KMS-11 (cell line): ENCODE measurements at regions not wholly inside any gene's neighbourhood (a gene's known extent, or its start where the extent isn't known, plus 50 kb on each side); places are given as distances from the start of the nearest gene placed in this dataset.

Experiments used
- H2AFZ ChIP-seq: fragments of 200-600 bp; sonication (generic); 2 replicates; pipeline ENCODE4 v1.6.1; 2016; ENCODE audit warnings: antibody characterized with exemption, mixed run types, low read depth
- H3K27ac ChIP-seq: fragments of 200-600 bp; sonication (generic); 2 replicates; pipeline ENCODE4 v1.6.1; 2016; ENCODE audit warnings: mild to moderate bottlenecking, mixed run types
- H3K27me3 ChIP-seq: fragments of 200-600 bp; sonication (generic); 2 replicates; pipeline ENCODE4 v1.6.1; 2017; ENCODE audit warnings: mild to moderate bottlenecking, low read depth, mixed run types, moderate library complexity; ENCODE audit not compliant: insufficient read depth
- H3K36me3 ChIP-seq: fragments of 200-600 bp; sonication (generic); 2 replicates; pipeline ENCODE4 v1.6.1; 2017; ENCODE audit warnings: mild to moderate bottlenecking, mixed run types; ENCODE audit not compliant: insufficient read depth
- H3K4me1 ChIP-seq: fragments of 200-600 bp; sonication (generic); 2 replicates; pipeline ENCODE4 v1.6.1; 2016; ENCODE audit warnings: mild to moderate bottlenecking, low read depth, mixed run types; ENCODE audit not compliant: poor library complexity, severe bottlenecking
- H3K4me2 ChIP-seq: fragments of 200-600 bp; sonication (generic); 2 replicates; pipeline ENCODE4 v1.7.0; 2016; ENCODE audit warnings: mild to moderate bottlenecking, mixed run types
- H3K4me3 ChIP-seq: fragments of 200-600 bp; sonication (generic); IDR thresholded peaks from 2 replicates; pipeline ENCODE4 v1.6.1; 2017; ENCODE audit warnings: low read depth, low read length, mixed read lengths; ENCODE audit not compliant: insufficient read depth
- H3K79me2 ChIP-seq: fragments of 200-600 bp; sonication (generic); 2 replicates; pipeline ENCODE4 v1.6.1; 2016; ENCODE audit warnings: low read depth, mixed run types; ENCODE audit not compliant: insufficient read depth
- H3K9ac ChIP-seq: fragments of 200-600 bp; sonication (generic); 2 replicates; pipeline ENCODE4 v1.6.1; 2016; ENCODE audit warnings: mild to moderate bottlenecking, mixed run types
- H4K20me1 ChIP-seq: fragments of 200-600 bp; sonication (generic); 2 replicates; pipeline ENCODE4 v1.6.1; 2016; ENCODE audit warnings: mild to moderate bottlenecking, mixed run types; ENCODE audit not compliant: insufficient read depth
- CTCF ChIP-seq: fragments of 200-600 bp; sonication (generic); conservative IDR thresholded peaks from 2 replicates; pipeline ENCODE4 v1.6.1; 2017; ENCODE audit warnings: low read depth, mild to moderate bottlenecking, antibody characterized with exemption, low read length, moderate library complexity, mixed read lengths

GRCh38 chr5:165139721-165140120, 1634.3 kb downstream of the MAT2B start:
- no peak overlapping the region for H3K9ac ChIP-seq
- no peak overlapping the region for H3K4me2 ChIP-seq
- H3K4me3 ChIP-seq, result no peak overlapping the region
- H2AFZ ChIP-seq, result no peak overlapping the region
- H3K27ac ChIP-seq, result no peak overlapping the region
- no peak for TF ChIP-seq CTCF
- no peaks in the 10 kb centered on the region for H3K27me3 ChIP-seq
- H3K79me2 ChIP-seq, result no peaks in the 10 kb centered on the region
- H3K4me1 ChIP-seq, result no peaks in the 10 kb centered on the region
- no peaks in the 10 kb centered on the region for H3K36me3 ChIP-seq
- no peaks in the 10 kb centered on the region for H4K20me1 ChIP-seq

- H4K20me1 ChIP-seq, result no peaks in the 10 kb centered on the region
- H3K79me2 ChIP-seq, result no peaks in the 10 kb centered on the region
- TF ChIP-seq CTCF, result no peak
- no peaks in the 10 kb centered on the region for H3K27me3 ChIP-seq
- H3K4me1 ChIP-seq, result no peaks in the 10 kb centered on the region
- H3K4me3 ChIP-seq, result no peak overlapping the region
- H3K4me2 ChIP-seq, result no peak overlapping the region
- no peak overlapping the region for H3K9ac ChIP-seq
- no peak overlapping the region for H3K27ac ChIP-seq
- no peaks in the 10 kb centered on the region for H3K36me3 ChIP-seq
- H2AFZ ChIP-seq, result no peak overlapping the region
Measured at GRCh38 chr5:165143741-165144140, 1638.3 kb downstream of the MAT2B start.

GRCh38 chr5:165149431-165149830, 1644.0 kb downstream of the MAT2B start:
- H3K27ac ChIP-seq, result no peak overlapping the region
- H4K20me1 ChIP-seq, result no peaks in the 10 kb centered on the region
- no peak overlapping the region for H3K9ac ChIP-seq
- no peaks in the 10 kb centered on the region for H3K79me2 ChIP-seq
- no peaks in the 10 kb centered on the region for H3K27me3 ChIP-seq
- no peak for TF ChIP-seq CTCF
- H3K4me3 ChIP-seq, result no peak overlapping the region
- H3K36me3 ChIP-seq, result no peaks in the 10 kb centered on the region
- no peak overlapping the region for H2AFZ ChIP-seq
- H3K4me2 ChIP-seq, result no peak overlapping the region
- H3K4me1 ChIP-seq, result no peaks in the 10 kb centered on the region

GRCh38 chr5:165152058-165152457, 1646.6 kb downstream of the MAT2B start:
- no peak overlapping the region for H3K4me3 ChIP-seq
- no peak overlapping the region for H3K4me2 ChIP-seq
- H3K27ac ChIP-seq, result no peak overlapping the region
- no peaks in the 10 kb centered on the region for H3K27me3 ChIP-seq
- H3K4me1 ChIP-seq, result no peaks in the 10 kb centered on the region
- H3K79me2 ChIP-seq, result no peaks in the 10 kb centered on the region
- H3K36me3 ChIP-seq, result no peaks in the 10 kb centered on the region
- H4K20me1 ChIP-seq, result no peaks in the 10 kb centered on the region
- no peak overlapping the region for H2AFZ ChIP-seq
- TF ChIP-seq CTCF, result no peak
- H3K9ac ChIP-seq, result no peak overlapping the region

GRCh38 chr5:165157219-165157618, 1651.8 kb downstream of the MAT2B start:
- no peaks in the 10 kb centered on the region for H3K79me2 ChIP-seq
- no peaks in the 10 kb centered on the region for H3K27me3 ChIP-seq
- H3K9ac ChIP-seq, result no peak overlapping the region
- H4K20me1 ChIP-seq, result no peaks in the 10 kb centered on the region
- TF ChIP-seq CTCF, result no peak
- H3K36me3 ChIP-seq, result no peaks in the 10 kb centered on the region
- no peak overlapping the region for H3K27ac ChIP-seq
- H3K4me1 ChIP-seq, result no peaks in the 10 kb centered on the region
- H3K4me2 ChIP-seq, result no peak overlapping the region
- H3K4me3 ChIP-seq, result no peak overlapping the region
- H2AFZ ChIP-seq, result no peak overlapping the region
